ENCODE measurements at regions not wholly inside any gene's neighbourhood (a gene's known extent, or its start where the extent isn't known, plus 50 kb on each side); places are given as distances from the start of the nearest gene placed in this dataset.
"Not testable (repeated sequence)": the region's sequence is repeated elsewhere in the genome, so short reads cannot be mapped to it uniquely, and the experiment has no call there.

GRCh38 chr4:131192318-131192717, 1956.8 kb upstream of the PCDH10 start:
- DNase-seq, result no peak

GRCh38 chr4:131207589-131207988, 1941.5 kb upstream of the PCDH10 start:
- DNase-seq, result no peak

GRCh38 chr4:131248314-131248713, 1900.8 kb upstream of the PCDH10 start:
- DNase-seq, result no peak

GRCh38 chr4:131251321-131251720, 1897.8 kb upstream of the PCDH10 start:
- no peak for DNase-seq

GRCh38 chr4:131257241-131257640, 1891.9 kb upstream of the PCDH10 start:
- DNase-seq, result no peak

GRCh38 chr4:131258361-131258760, 1890.7 kb upstream of the PCDH10 start:
- no peak for DNase-seq

GRCh38 chr4:131288441-131288840, 1860.7 kb upstream of the PCDH10 start:
- no peak for DNase-seq

- no peak for DNase-seq
These were observed 1852.9 kb upstream of the PCDH10 start for GRCh38 chr4:131296192-131296591.

GRCh38 chr4:131302108-131302507, 1847.0 kb upstream of the PCDH10 start:
- DNase-seq, result no peak

GRCh38 chr4:131304686-131305085, 1844.4 kb upstream of the PCDH10 start:
- DNase-seq, result no peak

GRCh38 chr4:131309628-131310027, 1839.5 kb upstream of the PCDH10 start:
- DNase-seq, result no peak

- DNase-seq, result no peak
These were observed 1833.0 kb upstream of the PCDH10 start for GRCh38 chr4:131316086-131316485.

GRCh38 chr4:131337936-131338335, 1811.2 kb upstream of the PCDH10 start:
- DNase-seq, result no peak

GRCh38 chr4:131339137-131339536, 1810.0 kb upstream of the PCDH10 start:
- DNase-seq, result no peak

GRCh38 chr4:131344761-131345160, 1804.3 kb upstream of the PCDH10 start:
- no peak for DNase-seq

GRCh38 chr4:131347816-131348215, 1801.3 kb upstream of the PCDH10 start:
- DNase-seq, result no peak

GRCh38 chr4:131348263-131348662, 1800.8 kb upstream of the PCDH10 start:
- no peak for DNase-seq

GRCh38 chr4:131352371-131352770, 1796.7 kb upstream of the PCDH10 start:
- DNase-seq, result not testable (repeated sequence)

GRCh38 chr4:131366714-131367113, 1782.4 kb upstream of the PCDH10 start:
- no peak for DNase-seq

GRCh38 chr4:131367441-131367840, 1781.7 kb upstream of the PCDH10 start:
- DNase-seq, result no peak

GRCh38 chr4:131370846-131371245, 1778.2 kb upstream of the PCDH10 start:
- no peak for DNase-seq

- no peak for DNase-seq
These were observed 1768.0 kb upstream of the PCDH10 start for GRCh38 chr4:131381055-131381454.

- DNase-seq, result no peak
These were observed 1766.3 kb upstream of the PCDH10 start for GRCh38 chr4:131382839-131383238.

GRCh38 chr4:131388277-131388676, 1760.8 kb upstream of the PCDH10 start:
- DNase-seq, result no peak

GRCh38 chr4:131408102-131408501, 1741.0 kb upstream of the PCDH10 start:
- DNase-seq, result no peak

GRCh38 chr4:131411393-131411792, 1737.7 kb upstream of the PCDH10 start:
- no peak for DNase-seq

Data from activated gamma-delta T cell treated with Interleukin-2 at 50 U/mL for 16 hours (primary cell).